Gastrocnemius medialis (tissue), 4 donors: ENCODE measurements at regions not wholly inside any gene's neighbourhood (a gene's known extent, or its start where the extent isn't known, plus 50 kb on each side); places are given as distances from the start of the nearest gene placed in this dataset.

ENCODE experiments used
- ATAC-seq, 2 donors: fragments of 150-250 bp; one replicate each; pipeline ENCODE4 v1.9.1; 2016
- DNase-seq, 2 donors: peaks; one replicate each; pipeline ENCODE4 v3.0.0-alpha.2; 2019
- H3K27ac ChIP-seq, 4 donors: fragments of 200-600 bp; sonication (generic); 1 replicate in 1 of 4; 2 replicates in 3 of 4; pipeline ENCODE4 v1.5.1; 2016 to 2018; ENCODE audit warnings: mild to moderate bottlenecking in 2 of 4, moderate library complexity in 1 of 4
- H3K27me3 ChIP-seq, 3 donors: fragments of 200-600 bp; sonication (generic) in 2 of 3; 1 replicate in 1 of 3; 2 replicates in 2 of 3; pipeline versions ENCODE4 v1.5.1 to v1.6.0; 2016 to 2019; ENCODE audit warnings: mild to moderate bottlenecking in 1 of 3, moderate library complexity in 1 of 3
- H3K36me3 ChIP-seq, 2 donors: fragments of 200-600 bp; sonication (generic) in 1 of 2; one replicate each; pipeline ENCODE4 v1.5.1; 2017 to 2018
- H3K4me1 ChIP-seq, 2 donors: fragments of 200-600 bp; sonication (generic) in 1 of 2; one replicate each; pipeline ENCODE4 v1.5.1; 2016 to 2017; ENCODE audit warnings: mild to moderate bottlenecking in 2 of 2
- H3K4me3 ChIP-seq, 4 donors: fragments of 200-600 bp; sonication (generic) in 3 of 4; 1 replicate in 1 of 4; 2 replicates in 3 of 4; pipeline ENCODE4 v1.5.1; 2016 to 2019; ENCODE audit warnings: mild to moderate bottlenecking in 2 of 4
- H3K9me3 ChIP-seq, 3 donors: fragments of 200-600 bp; sonication (generic) in 2 of 3; 1 replicate in 1 of 3; 2 replicates in 2 of 3; pipeline ENCODE4 v1.5.1; 2016 to 2019
- POLR2A ChIP-seq, 2 donors: fragments of 450-650 bp; IDR thresholded peaks; one replicate each; pipeline ENCODE4 v1.6.1; 2017; ENCODE audit warnings: antibody characterized with exemption in 2 of 2, mild to moderate bottlenecking in 2 of 2, moderate library complexity in 2 of 2
- in situ Hi-C, 4 donors: fragments of 200-750 bp; cut with MboI; loops; one replicate each; pipeline versions ENCODE4 v1.15.0 to v1.8.0; 2017; ENCODE audit warnings: low sequenced_read_pairs in 4 of 4
- intact Hi-C: fragments of 100-400 bp; cut with DNase I; formaldehyde crosslinking; loops from one replicate; pipeline ENCODE4 v1.15.1; 2023; ENCODE audit warnings: low total_unique reads
- TF ChIP-seq, protein P1 (sequence below), 5 experiments: fragments of 450-650 bp in 3 of 5; fragments of 200-600 bp in 2 of 5; sonication (generic) in 2 of 5; IDR thresholded peaks in 4 of 5; conservative IDR thresholded peaks in 1 of 5; 1 replicate in 4 of 5; 2 replicates in 1 of 5; pipeline ENCODE4 v1.5.1; 2016 to 2019; ENCODE audit warnings: antibody characterized with exemption in 5 of 5, mild to moderate bottlenecking in 3 of 5, moderate library complexity in 3 of 5

DNA sequence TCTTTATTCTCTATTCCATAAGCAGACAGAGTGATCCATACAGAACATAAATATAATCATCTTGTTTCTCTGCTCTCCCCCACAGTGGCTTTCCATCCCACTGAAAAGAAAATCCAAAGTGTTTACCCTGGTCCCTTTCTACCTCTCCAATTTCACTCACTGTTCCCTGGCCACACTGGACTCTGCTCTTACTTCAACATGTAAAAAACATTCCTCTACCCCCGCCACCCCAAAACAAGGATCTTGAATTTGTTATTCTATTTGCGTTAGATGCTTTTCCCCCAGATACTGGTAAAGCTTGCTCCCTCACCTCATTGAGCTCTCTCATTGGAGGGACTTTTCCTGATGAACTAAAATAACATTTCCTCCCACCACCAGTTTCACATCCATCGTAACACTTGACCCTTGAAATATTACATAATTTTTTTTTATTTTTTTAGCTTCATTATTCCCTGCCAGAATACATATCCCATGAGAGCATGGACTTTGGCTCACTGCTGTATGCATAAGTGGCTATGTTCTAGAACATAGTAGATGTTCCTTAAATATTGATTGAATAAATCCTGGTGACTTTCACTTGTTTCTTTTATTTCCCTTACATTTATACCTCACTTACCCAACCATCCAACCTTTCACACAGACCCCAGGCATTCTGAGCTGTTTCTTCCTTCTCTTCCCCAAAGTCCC, 162.7 kb upstream of the MEIS2 start:
- Histone ChIP-seq H3K36me3 (no peaks in the 10 kb centered on the region), H3K27me3 (no peaks in the 10 kb centered on the region), H3K4me1 (no peaks in the 10 kb centered on the region), H3K4me3 (no peak overlapping the region), H3K9me3 (no peaks in the 10 kb centered on the region), H3K27ac (no peak overlapping the region)
- DNase-seq = no peak
- no peak for ATAC-seq
- in situ Hi-C loops (no loop called here), intact Hi-C loops (no loop called here)
- TF ChIP-seq, protein P1, sequence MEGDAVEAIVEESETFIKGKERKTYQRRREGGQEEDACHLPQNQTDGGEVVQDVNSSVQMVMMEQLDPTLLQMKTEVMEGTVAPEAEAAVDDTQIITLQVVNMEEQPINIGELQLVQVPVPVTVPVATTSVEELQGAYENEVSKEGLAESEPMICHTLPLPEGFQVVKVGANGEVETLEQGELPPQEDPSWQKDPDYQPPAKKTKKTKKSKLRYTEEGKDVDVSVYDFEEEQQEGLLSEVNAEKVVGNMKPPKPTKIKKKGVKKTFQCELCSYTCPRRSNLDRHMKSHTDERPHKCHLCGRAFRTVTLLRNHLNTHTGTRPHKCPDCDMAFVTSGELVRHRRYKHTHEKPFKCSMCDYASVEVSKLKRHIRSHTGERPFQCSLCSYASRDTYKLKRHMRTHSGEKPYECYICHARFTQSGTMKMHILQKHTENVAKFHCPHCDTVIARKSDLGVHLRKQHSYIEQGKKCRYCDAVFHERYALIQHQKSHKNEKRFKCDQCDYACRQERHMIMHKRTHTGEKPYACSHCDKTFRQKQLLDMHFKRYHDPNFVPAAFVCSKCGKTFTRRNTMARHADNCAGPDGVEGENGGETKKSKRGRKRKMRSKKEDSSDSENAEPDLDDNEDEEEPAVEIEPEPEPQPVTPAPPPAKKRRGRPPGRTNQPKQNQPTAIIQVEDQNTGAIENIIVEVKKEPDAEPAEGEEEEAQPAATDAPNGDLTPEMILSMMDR (IDR thresholded peaks at IDR 0.05 in 4 of 5, conservative IDR thresholded peaks at IDR 0.05 in 1 of 5) = no peak
- TF ChIP-seq POLR2A (IDR thresholded peaks at IDR 0.05) = no peak

DNA sequence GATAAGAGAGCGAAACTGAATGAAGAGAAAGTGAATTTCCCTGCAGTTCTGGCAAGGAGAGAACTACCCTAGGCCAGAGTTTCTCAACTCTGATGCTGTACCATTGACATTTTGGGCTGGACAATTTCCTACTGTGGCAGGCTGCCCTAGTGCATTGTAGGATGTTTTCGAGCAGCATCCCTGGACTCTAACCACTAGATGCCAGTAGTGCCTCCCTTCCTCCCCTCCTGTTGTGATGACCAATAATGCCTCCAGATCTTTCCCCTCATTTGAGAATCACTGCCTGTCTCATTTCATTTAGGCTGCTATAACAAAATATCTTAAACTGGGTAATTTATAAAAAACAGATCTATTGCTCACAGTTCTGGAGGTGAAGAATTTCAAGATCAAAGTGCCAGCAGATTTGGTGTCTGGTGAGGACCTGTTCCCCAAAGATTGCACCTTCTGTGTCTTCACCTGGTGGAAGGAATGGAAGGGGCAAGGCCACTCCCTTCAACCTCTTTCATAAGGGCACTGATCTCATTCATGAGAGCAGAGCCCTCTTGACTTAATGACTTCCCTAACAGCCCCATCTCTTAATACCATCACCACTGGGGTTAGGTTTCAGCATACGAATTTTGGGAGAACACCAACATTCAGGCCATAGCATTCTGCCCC, 188.9 kb upstream of the MEIS2 start:
- ATAC-seq (no peak), DNase-seq (no peak)
- H3K27me3 ChIP-seq = no peaks in the 10 kb centered on the region
- H3K9me3 ChIP-seq = no peaks in the 10 kb centered on the region
- no peaks in the 10 kb centered on the region for H3K4me1 ChIP-seq
- in situ Hi-C loops = no loop called here
- intact Hi-C loops = no loop called here
- TF ChIP-seq, protein P1 (IDR thresholded peaks at IDR 0.05 in 4 of 5, conservative IDR thresholded peaks at IDR 0.05 in 1 of 5) = no peak
- TF ChIP-seq POLR2A (IDR thresholded peaks at IDR 0.05) = no peak
- no peak overlapping the region for H3K4me3 ChIP-seq
- H3K36me3 ChIP-seq = no peaks in the 10 kb centered on the region
- no peak overlapping the region for H3K27ac ChIP-seq

DNA sequence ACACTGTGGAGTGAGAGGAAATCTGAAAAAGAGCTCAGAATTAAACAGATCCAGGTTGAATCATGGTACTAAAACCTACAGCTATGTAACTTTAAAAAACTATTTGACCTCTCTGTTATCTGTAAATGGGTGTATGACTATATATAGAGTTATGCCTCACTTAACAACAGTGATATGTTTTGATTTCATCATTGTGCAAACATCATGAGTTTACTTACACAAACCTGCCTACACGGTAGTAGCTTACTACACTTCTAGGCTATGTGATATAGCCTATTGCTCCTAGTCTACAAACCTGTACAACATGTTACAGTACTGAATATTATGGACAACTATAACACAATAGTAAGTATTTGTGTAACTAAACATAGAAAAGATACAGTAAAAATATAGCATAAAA, 191.6 kb upstream of the MEIS2 start:
- Histone ChIP-seq H3K4me1 (no peaks in the 10 kb centered on the region), H3K27ac (no peak overlapping the region), H3K9me3 (no peaks in the 10 kb centered on the region), H3K36me3 (no peaks in the 10 kb centered on the region), H3K4me3 (no peak overlapping the region), H3K27me3 (no peaks in the 10 kb centered on the region)
- no peak for ATAC-seq
- intact Hi-C loops (no loop called here), in situ Hi-C loops (no loop called here)
- TF ChIP-seq, protein P1 (IDR thresholded peaks at IDR 0.05 in 4 of 5, conservative IDR thresholded peaks at IDR 0.05 in 1 of 5) = no peak
- no peak for TF ChIP-seq POLR2A (IDR thresholded peaks at IDR 0.05)
- no peak for DNase-seq

DNA sequence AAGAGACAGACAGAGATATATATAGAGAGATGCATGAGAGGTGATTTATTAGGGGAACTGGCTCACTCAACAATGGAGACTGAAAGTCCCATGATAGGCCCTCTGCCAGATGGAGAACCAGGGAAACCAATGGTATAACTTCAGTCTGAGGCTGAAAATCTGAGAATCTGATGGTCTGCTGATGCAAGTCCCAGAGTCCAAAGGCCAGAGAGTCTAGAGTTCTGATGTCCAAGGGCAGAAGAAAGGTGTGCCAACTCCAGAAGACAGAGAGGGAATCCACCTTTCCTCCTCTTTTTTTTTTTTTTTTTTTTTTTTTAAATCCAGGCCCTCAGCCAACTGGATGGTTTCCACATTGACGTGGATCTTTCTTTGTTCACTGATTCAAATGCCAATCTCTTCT, 197.9 kb upstream of the MEIS2 start:
- no peak for ATAC-seq
- intact Hi-C loops = no loop called here
- no peaks in the 10 kb centered on the region for H3K27me3 ChIP-seq
- H3K9me3 ChIP-seq = no peaks in the 10 kb centered on the region
- no peak overlapping the region for H3K4me3 ChIP-seq
- H3K36me3 ChIP-seq = no peaks in the 10 kb centered on the region
- DNase-seq = no peak
- in situ Hi-C loops = no loop called here
- H3K4me1 ChIP-seq = no peaks in the 10 kb centered on the region
- no peak overlapping the region for H3K27ac ChIP-seq
- TF ChIP-seq POLR2A (IDR thresholded peaks at IDR 0.05) = no peak
- TF ChIP-seq, protein P1 (IDR thresholded peaks at IDR 0.05 in 4 of 5, conservative IDR thresholded peaks at IDR 0.05 in 1 of 5) = no peak
